NCI-H460 (cell line): ENCODE measurements at regions not wholly inside any gene's neighbourhood (a gene's known extent, or its start where the extent isn't known, plus 50 kb on each side); places are given as distances from the start of the nearest gene placed in this dataset.

Experiments
- DNase-seq: peaks from one replicate; pipeline ENCODE4 v3.0.0-alpha.2; 2016; ENCODE audit warnings: low read depth; ENCODE audit errors: extremely low read depth

GRCh38 chr6:67328269-67328668 lies 1306.8 kb upstream of the ADGRB3 start:
- no peak for DNase-seq

DNA sequence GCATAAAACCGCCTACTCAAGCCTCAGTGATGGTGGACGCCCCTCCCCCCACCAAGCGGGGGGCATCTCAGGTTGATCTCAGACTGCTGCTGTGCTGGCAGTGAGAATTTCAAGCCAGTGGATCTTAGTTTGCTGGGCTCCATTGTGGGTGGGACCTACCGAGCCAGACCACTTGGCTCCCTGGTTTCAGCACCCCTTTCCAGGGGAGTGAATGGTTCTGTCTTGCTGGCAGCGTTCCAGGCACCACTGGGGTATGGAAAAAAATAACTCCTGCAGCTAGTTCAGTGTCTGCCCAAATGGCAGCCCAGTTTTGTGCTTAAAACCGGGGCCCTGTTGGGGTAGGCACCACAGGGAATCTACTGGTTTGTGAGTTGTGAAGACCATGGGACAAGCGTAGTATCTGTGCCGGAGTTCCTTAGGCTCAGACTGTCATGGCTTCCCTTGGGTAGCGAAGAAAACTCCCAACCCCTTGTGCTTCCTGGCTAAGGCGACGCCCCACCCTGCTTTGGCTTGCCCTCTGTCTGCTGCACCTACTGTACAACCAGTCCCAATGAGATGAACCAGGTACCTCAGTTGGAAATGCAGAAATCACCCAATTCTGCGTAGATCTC lies 1334.5 kb upstream of the ADGRB3 start:
- DNase-seq: no peak

DNA sequence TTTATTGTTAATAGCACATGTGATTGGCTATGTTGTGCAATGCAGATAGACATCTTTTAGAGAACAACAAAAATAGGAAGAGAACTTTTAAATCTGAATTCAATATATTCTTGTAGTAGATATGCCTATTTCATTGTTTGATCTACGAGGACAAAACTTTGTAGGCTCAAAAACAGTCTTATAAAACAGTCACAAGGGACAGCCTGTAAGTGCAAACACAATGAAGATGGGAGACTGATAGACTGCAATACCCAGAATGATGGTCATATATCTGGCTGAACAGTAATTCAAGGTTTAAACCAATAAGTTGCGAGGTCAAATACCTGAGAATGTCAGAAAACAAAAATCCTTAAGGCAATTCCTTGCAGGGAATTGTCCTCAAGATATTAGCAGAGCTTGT lies 1342.9 kb upstream of the ADGRB3 start:
- DNase-seq: no peak

GRCh38 chr6:67287566-67287965 lies 1347.5 kb upstream of the ADGRB3 start:
- no peak for DNase-seq

DNA sequence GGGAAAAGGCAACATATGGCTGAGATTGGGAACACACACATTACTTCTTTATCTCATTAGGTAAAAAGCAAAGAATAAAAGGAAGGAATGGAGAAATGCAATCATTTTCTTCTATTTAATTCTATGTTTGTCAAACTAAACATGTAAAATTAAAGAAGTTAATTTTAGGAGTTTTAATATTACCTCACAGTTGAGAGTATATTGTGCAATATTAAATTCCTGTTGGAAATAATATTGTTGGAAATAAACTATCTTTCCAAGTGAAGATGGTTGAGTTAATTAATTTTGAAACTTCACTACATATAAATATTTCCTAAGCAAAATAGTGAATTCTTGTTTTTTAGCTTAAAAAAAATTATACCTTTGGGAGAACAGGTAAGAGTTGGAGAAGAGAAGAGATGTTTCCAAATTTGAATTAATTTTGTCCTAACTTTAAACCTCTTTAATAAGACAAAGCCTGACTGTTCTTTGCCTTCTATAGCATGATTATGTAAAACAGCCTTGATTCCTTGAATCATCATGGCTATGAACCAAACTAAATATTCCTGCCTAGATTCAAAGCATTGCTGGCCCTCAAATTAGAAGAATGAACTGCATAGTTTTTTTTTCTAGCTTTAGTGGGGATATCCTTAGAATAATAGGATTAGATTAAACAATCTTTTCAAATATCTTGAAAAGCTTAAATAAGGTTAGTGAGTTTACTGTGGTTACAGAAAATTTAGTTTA lies 1349.1 kb upstream of the ADGRB3 start:
- no peak for DNase-seq

GRCh38 chr6:67277312-67277711 lies 1357.8 kb upstream of the ADGRB3 start:
- DNase-seq: no peak

DNA sequence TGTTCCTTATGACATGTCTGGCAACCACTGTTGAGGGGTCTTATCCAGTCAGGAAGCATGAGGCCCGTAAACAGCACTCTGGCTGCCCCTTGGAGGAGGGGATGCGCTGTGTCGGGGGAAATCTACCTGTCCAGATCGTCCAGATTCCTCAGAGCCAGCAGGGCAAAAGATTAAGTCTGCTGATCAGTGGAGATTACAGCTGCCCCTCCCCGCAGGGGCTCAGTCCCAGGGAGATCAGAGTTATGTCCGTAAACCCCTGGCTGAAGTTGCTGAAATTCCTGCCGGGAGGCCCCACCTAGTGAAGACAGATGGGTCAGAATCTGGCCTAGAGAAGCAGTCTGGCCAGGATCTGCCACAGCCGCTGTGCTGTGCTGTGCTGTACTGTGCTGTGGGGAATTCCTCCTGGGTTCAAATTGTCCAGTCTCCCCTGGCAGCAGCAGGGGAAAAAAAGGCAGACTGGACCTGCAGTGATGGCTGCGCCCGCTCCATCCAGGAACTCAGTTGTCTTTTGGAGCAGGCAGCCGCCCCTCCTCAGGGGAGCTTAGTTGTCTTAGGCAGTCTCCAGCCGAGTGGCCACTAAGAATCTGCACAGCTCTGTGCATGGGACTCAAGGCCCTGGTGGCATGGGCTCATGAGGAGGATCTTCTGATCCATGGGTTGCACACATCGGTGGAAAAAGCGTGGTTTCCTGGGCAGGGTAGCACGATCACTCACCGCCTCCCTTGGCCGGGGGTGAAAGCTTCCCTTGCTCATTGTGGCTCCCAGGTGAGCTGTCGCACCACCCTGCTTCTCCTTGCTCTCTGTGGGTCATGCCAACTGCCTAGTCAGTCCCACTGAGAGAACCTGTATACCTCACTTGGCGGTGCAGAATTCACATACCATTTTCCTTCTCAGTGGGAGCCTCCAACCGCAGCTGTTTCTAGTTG lies 1368.8 kb upstream of the ADGRB3 start:
- DNase-seq: no peak

DNA sequence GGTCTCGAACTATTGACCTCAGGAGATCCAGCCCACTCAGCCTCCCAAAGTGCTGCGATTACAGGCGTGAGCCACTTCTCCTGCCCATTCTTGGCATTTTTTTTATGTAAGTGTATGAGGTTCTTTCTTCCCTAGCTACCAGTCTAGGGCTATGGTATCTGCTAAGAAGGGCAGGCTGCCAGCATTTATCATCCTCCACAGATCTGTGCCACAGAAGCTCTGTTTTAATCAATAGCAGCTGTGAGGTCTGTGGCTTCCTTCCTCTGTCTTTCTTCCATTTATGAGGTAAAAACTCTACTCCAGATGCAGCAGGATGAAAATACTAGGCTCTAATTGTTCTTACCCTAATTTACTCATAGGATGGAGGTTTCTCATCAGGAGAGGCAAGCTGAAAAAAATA lies 1382.4 kb upstream of the ADGRB3 start:
- DNase-seq: no peak

GRCh38 chr6:67248077-67248476 lies 1387.0 kb upstream of the ADGRB3 start:
- no peak for DNase-seq

DNA sequence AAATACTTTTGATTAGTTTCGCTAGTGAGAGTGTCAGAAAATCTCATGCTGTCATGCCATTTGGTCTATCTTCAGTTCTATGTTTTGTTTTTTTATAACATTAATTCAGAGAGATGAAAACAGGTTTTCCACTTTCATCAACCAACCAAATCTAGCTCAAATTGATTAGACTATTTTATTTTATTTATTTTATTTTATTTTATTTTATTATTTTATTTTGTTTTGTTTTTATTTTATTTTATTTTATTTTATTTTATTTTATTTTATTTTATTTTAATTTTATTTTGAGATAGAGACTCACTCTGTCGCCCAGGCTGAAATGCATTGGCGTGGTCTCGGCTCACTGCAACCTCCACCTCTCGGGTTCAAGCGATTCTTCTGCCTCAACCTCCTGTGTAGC lies 1391.0 kb upstream of the ADGRB3 start:
- DNase-seq: no peak

- no peak for DNase-seq
Measured at GRCh38 chr6:67237277-67237676, 1397.8 kb upstream of the ADGRB3 start.

GRCh38 chr6:67231092-67231491 lies 1404.0 kb upstream of the ADGRB3 start:
- DNase-seq: no peak

- no peak for DNase-seq
Measured at GRCh38 chr6:67224989-67225388, 1410.1 kb upstream of the ADGRB3 start.

GRCh38 chr6:67221226-67221625 lies 1413.9 kb upstream of the ADGRB3 start:
- no peak for DNase-seq

DNA sequence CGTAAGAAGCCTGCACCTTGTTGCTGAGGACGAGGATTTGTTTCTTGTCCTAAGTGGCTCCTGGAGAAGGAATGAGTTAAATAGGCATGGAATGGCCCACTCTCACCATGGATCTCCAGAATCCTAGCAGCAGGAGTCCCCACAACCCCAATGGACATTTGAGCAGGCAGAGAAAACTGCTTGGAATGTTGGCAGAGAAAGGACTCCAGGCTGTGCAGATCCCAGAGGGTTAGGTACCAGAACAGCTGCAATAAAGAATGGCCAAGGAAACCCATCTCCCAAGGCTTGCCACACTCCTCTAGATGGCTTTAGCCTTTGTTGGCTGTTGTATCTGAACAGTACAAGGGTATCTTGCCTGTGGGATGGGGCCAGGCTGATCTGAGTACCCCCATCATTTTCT lies 1415.7 kb upstream of the ADGRB3 start:
- DNase-seq: no peak

- no peak for DNase-seq
Measured at GRCh38 chr6:67212584-67212983, 1422.5 kb upstream of the ADGRB3 start.

DNA sequence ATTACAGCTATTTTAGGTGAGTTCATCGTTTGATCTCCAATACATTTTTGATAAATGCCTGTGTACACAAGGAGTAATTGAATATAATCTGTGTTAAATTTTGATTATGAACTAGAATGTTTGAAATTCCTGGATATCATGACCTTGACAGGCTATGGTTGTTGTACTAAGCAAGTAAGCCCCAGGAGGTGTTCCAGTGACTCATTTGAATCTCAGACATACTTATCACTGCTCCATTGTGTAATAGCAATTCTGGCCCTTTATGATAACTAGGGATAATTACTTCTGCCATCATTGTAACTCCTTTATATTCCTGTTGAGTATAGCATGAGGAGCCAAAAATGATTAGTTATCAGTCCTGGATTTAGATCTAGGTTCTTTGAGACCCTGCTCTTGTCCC lies 1424.6 kb upstream of the ADGRB3 start:
- DNase-seq: no peak

- DNase-seq: no peak
Measured at GRCh38 chr6:67201563-67201962, 1433.5 kb upstream of the ADGRB3 start.

DNA sequence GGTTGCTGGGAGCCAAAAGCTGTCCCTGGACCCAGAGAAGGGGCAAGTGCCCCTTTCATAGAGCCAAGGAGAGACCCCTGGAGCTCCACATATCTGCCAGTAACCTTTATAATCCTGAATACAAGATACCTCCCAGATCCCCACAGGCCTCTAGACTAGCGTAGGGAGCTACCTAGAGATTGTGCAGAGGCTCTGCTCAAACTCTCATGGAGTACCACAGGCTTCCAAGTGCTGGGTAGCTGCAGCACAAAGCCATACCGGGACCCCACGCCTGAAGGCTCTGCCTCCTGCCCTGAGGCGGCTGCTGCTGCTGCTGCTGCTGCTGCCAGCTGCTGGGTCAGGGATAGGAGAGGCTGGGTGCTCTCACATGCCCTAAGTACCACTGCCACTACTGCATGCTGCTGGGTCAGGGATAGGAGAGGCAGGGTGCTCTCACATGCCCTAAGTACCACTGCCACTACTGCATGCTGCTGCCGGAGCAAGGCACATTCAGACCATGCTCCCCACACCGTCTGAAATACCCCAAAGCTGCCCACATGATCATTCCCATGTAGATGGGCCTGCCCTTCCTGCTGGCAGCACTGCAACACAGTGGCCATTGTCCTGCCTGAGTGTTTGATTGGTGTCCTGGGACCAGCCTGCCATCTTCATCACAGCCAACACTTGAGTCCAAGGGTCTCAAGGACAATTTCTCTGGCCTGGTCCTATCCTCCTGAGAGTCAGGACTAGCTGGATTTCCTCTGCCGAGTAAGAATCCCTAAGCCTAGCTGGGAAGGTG lies 1434.3 kb upstream of the ADGRB3 start:
- DNase-seq: no peak

GRCh38 chr6:67199425-67199824 lies 1435.7 kb upstream of the ADGRB3 start:
- DNase-seq: no peak

GRCh38 chr6:67190733-67191132 lies 1444.3 kb upstream of the ADGRB3 start:
- DNase-seq: no peak
